22Rv1 (cell line): ENCODE measurements at regions not wholly inside any gene's neighbourhood (a gene's known extent, or its start where the extent isn't known, plus 50 kb on each side); places are given as distances from the start of the nearest gene placed in this dataset.

Source experiments
- CTCF ChIP-seq: fragments of 450-650 bp; IDR thresholded peaks from 2 replicates; pipeline ENCODE4 v1.5.1; 2017; ENCODE audit warnings: mild to moderate bottlenecking
- ZFX ChIP-seq: fragments of 450-650 bp; IDR thresholded peaks from 2 replicates; pipeline ENCODE4 v1.6.1; 2017; ENCODE audit warnings: antibody characterized with exemption, borderline replicate concordance

- no peak for TF ChIP-seq CTCF
- TF ChIP-seq ZFX = no peak
These were observed 214.8 kb upstream of the TMEM229A start for GRCh38 chr7:124247691-124248090.
